LNCaP clone FGC (cell line): ENCODE measurements at regions not wholly inside any gene's neighbourhood (a gene's known extent, or its start where the extent isn't known, plus 50 kb on each side); places are given as distances from the start of the nearest gene placed in this dataset.

Experiments
- DNase-seq: peaks from one replicate; pipeline ENCODE4 v3.0.0-alpha.2; 2011; ENCODE audit warnings: low read depth
- H3K4me3 ChIP-seq: 2 replicates; pipeline ENCODE4 v1.5.1; 2011; ENCODE audit warnings: mild to moderate bottlenecking, low read depth, low read length, control low read depth
- CTCF ChIP-seq: IDR thresholded peaks from 2 replicates; pipeline ENCODE4 v1.5.1; 2012; ENCODE audit warnings: mild to moderate bottlenecking; ENCODE audit not compliant: control insufficient read depth, insufficient read depth; ENCODE audit errors: extremely low read depth

GRCh38 chr18:27585602-27586173 is 400.6 kb upstream of the CHST9 start:
- TF ChIP-seq CTCF, result no peak
- no peak overlapping the region for H3K4me3 ChIP-seq
- no peak for DNase-seq

GRCh38 chr18:27583466-27583865 is 398.4 kb upstream of the CHST9 start:
- H3K4me3 ChIP-seq, result no peak overlapping the region
- DNase-seq, result no peak
- TF ChIP-seq CTCF, result no peak

GRCh38 chr18:27582760-27583412 is 397.8 kb upstream of the CHST9 start:
- H3K4me3 ChIP-seq, result no peak overlapping the region
- no peak for TF ChIP-seq CTCF
- DNase-seq, result no peak

GRCh38 chr18:27581296-27581904 is 396.3 kb upstream of the CHST9 start:
- DNase-seq, result no peak
- TF ChIP-seq CTCF, result no peak
- H3K4me3 ChIP-seq, result no peak overlapping the region

GRCh38 chr18:27579364-27579763 is 394.3 kb upstream of the CHST9 start:
- no peak for TF ChIP-seq CTCF
- DNase-seq, result no peak
- no peak overlapping the region for H3K4me3 ChIP-seq

DNA sequence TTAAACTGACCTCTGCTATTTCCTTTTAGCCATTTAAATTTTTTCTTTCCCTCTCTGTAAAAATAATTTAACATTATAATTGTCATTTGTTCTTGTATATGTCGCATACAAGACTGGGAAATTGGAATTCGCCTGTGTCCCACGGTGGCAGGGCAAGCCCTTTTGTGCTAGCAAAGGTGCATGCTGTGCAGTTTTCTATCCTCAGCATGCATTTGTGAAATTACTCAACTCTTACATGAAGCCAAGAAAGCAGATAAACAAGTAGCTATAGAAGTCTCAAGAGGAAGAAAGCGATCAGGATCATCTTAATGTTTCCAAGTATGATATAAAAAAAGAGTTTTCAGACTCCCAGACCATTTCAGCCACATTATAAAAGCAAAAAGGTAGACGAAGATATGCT is 392.6 kb upstream of the CHST9 start:
- no peak for TF ChIP-seq CTCF
- no peak overlapping the region for H3K4me3 ChIP-seq
- DNase-seq, result no peak
